ENCODE measurements at regions not wholly inside any gene's neighbourhood (a gene's known extent, or its start where the extent isn't known, plus 50 kb on each side); places are given as distances from the start of the nearest gene placed in this dataset.

GRCh38 chr12:114848666-114849065 lies 164.7 kb upstream of the TBX3 start:
- TF ChIP-seq, protein P1, sequence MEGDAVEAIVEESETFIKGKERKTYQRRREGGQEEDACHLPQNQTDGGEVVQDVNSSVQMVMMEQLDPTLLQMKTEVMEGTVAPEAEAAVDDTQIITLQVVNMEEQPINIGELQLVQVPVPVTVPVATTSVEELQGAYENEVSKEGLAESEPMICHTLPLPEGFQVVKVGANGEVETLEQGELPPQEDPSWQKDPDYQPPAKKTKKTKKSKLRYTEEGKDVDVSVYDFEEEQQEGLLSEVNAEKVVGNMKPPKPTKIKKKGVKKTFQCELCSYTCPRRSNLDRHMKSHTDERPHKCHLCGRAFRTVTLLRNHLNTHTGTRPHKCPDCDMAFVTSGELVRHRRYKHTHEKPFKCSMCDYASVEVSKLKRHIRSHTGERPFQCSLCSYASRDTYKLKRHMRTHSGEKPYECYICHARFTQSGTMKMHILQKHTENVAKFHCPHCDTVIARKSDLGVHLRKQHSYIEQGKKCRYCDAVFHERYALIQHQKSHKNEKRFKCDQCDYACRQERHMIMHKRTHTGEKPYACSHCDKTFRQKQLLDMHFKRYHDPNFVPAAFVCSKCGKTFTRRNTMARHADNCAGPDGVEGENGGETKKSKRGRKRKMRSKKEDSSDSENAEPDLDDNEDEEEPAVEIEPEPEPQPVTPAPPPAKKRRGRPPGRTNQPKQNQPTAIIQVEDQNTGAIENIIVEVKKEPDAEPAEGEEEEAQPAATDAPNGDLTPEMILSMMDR (IDR thresholded peaks at IDR 0.05) = no peak
- no peak for TF ChIP-seq POLR2A (IDR thresholded peaks at IDR 0.05)
